ENCODE measurements at regions not wholly inside any gene's neighbourhood (a gene's known extent, or its start where the extent isn't known, plus 50 kb on each side); places are given as distances from the start of the nearest gene placed in this dataset.

DNA sequence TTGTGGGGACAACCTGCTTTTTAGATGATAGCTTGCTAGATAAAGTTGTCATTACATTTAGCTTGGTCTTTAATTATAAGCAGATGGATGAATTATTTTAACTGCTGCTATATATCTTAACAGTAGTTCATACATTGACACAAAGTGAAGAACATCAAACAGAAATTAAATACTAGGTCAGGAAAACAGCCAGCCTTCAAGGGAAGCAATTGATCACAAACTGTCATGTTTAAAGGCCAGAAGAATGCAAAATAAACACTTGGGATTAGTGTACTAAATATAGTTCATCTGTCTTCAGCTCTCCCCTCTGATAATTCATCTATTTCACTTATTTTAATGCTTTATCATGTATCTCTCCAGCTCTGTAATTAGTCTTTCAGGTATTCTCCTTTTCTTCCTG is 225.1 kb upstream of the FERMT1 start:
- TF ChIP-seq ZBTB21 (CRISPR knock-in tag; IDR thresholded peaks at IDR 0.05) (no peak), SOX6 (IDR thresholded peaks at IDR 0.05) (no peak), SOX6 (CRISPR knock-in tag; IDR thresholded peaks at IDR 0.05) (no peak), HMG20B (CRISPR knock-in tag; conservative IDR thresholded peaks at IDR 0.05) (no peak)
- TF ChIP-seq, protein P1, sequence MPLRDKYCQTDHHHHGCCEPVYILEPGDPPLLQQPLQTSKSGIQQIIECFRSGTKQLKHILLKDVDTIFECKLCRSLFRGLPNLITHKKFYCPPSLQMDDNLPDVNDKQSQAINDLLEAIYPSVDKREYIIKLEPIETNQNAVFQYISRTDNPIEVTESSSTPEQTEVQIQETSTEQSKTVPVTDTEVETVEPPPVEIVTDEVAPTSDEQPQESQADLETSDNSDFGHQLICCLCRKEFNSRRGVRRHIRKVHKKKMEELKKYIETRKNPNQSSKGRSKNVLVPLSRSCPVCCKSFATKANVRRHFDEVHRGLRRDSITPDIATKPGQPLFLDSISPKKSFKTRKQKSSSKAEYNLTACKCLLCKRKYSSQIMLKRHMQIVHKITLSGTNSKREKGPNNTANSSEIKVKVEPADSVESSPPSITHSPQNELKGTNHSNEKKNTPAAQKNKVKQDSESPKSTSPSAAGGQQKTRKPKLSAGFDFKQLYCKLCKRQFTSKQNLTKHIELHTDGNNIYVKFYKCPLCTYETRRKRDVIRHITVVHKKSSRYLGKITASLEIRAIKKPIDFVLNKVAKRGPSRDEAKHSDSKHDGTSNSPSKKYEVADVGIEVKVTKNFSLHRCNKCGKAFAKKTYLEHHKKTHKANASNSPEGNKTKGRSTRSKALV (CRISPR knock-in tag; IDR thresholded peaks at IDR 0.05) = no peak
